NT2/D1 (cell line): ENCODE measurements at regions not wholly inside any gene's neighbourhood (a gene's known extent, or its start where the extent isn't known, plus 50 kb on each side); places are given as distances from the start of the nearest gene placed in this dataset.

Experiments
- DNase-seq: peaks from one replicate; pipeline ENCODE4 v3.0.0-alpha.2; 2011; ENCODE audit warnings: low read depth, low spot score
- H3K27me3 ChIP-seq: 2 replicates; pipeline ENCODE4 v1.6.0; 2011; ENCODE audit warnings: mild to moderate bottlenecking; ENCODE audit not compliant: insufficient read length, insufficient read depth
- H3K36me3 ChIP-seq: 2 replicates; pipeline ENCODE4 v1.6.1; 2011; ENCODE audit warnings: mild to moderate bottlenecking, low read length, mixed read lengths; ENCODE audit not compliant: insufficient read depth, insufficient read length
- H3K4me1 ChIP-seq: 2 replicates; pipeline ENCODE4 v1.5.1; 2011; ENCODE audit not compliant: insufficient read depth, insufficient read length
- H3K4me3 ChIP-seq: 2 replicates; pipeline ENCODE4 v1.5.1; 2011; ENCODE audit warnings: low read depth; ENCODE audit not compliant: insufficient read length
- H3K9ac ChIP-seq: 2 replicates; pipeline ENCODE4 v1.6.0; 2011; ENCODE audit warnings: low read depth; ENCODE audit not compliant: insufficient read length
- H3K9me3 ChIP-seq: 2 replicates; pipeline ENCODE4 v1.5.1; 2011; ENCODE audit warnings: mild to moderate bottlenecking, low read length; ENCODE audit not compliant: insufficient read depth
- SUZ12 ChIP-seq: IDR thresholded peaks from 2 replicates; pipeline ENCODE4 v1.6.1; 2011; ENCODE audit not compliant: insufficient read length, insufficient read depth; ENCODE audit errors: extremely low read depth
- YY1 ChIP-seq: IDR thresholded peaks from 2 replicates; pipeline ENCODE4 v1.6.1; 2011; ENCODE audit not compliant: insufficient read length, insufficient read depth
- ZNF274 ChIP-seq: IDR thresholded peaks from 2 replicates; pipeline ENCODE4 v1.6.1; 2011; ENCODE audit warnings: mild to moderate bottlenecking, low read depth, low read length

DNA sequence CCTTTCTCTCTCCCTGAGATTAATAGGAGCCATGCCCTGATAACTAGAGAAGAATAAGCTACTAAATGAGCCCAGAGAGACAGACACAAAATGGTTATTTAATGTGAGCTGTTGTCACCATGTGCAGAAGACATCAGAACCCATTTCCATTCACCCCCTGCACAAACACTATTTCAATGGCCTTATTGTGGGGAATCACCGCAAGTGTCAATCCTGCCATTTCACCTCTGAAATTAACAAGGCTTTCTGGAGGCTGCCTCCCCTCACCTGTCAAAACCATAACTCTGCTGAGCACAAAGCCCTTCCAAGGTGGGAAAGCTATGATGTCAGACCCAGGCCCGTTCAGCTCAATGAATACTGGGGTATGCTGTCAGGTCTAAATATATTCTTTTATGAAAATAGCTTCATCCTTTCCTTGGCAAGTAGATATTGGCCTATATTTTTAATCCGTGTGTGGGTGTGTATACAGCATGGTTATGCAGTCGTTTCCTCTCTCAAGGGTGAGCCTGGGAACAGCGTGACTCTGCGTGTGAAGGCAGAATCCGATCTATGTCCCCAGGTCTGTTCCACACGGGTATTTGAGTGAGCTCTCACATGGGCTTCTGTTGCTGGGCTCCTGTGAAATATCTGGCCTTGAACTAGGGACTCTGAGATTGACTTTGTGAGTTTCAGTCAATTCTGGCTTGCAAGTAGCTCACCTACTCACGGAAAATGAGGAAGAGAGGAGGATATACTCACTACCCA is 266.3 kb downstream of the FBXW7 start:
- DNase-seq = no peak
- H3K9me3 ChIP-seq = no peaks in the 10 kb centered on the region
- TF ChIP-seq ZNF274 = no peak

GRCh38 chr4:152267811-152268210 is 268.1 kb downstream of the FBXW7 start:
- no peaks in the 10 kb centered on the region for H3K4me1 ChIP-seq
- H3K27me3 ChIP-seq = no peaks in the 10 kb centered on the region
- H3K9ac ChIP-seq = no peak overlapping the region
- no peaks in the 10 kb centered on the region for H3K36me3 ChIP-seq
- no peak for TF ChIP-seq YY1
- no peak for TF ChIP-seq SUZ12
- TF ChIP-seq ZNF274 = no peak
- DNase-seq = no peak
- H3K9me3 ChIP-seq = no peaks in the 10 kb centered on the region
- no peak overlapping the region for H3K4me3 ChIP-seq

More for the DNA sequence above, 266.3 kb downstream of the FBXW7 start:
- no peaks in the 10 kb centered on the region for H3K4me1 ChIP-seq
- H3K27me3 ChIP-seq = no peaks in the 10 kb centered on the region
- H3K4me3 ChIP-seq = no peak overlapping the region
- H3K36me3 ChIP-seq = no peaks in the 10 kb centered on the region
- H3K9ac ChIP-seq = no peak overlapping the region

GRCh38 chr4:152266831-152267480 is 268.9 kb downstream of the FBXW7 start:
- TF ChIP-seq ZNF274 (no peak), YY1 (no peak), SUZ12 (no peak)
- Histone ChIP-seq H3K36me3 (no peaks in the 10 kb centered on the region), H3K9me3 (no peaks in the 10 kb centered on the region), H3K4me3 (no peak overlapping the region), H3K4me1 (no peaks in the 10 kb centered on the region), H3K9ac (no peak overlapping the region), H3K27me3 (no peaks in the 10 kb centered on the region)
- DNase-seq = no peak

DNA sequence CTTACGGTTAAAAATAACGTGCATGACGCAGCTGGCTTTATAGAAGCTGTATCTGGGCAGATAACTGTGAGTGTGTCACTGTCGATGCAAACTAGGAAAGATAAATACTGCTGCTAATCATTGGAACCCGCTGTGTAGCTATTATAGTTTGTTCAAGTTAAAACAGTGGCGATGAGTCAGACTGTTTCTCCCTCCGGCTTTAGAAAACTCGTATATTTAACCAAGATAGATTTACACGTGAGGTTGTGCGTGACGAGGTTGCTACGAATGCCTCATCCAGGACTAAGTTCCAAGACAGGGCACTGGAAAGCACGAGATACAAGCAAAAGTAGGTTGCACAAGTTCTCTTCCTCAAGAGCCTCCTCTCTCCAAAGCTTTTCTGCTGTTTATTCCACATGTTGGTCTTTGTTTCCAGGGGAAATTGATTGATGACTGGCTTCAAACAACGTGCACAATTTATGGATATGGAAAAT is 270.7 kb downstream of the FBXW7 start:
- H3K4me1 ChIP-seq = no peaks in the 10 kb centered on the region
- TF ChIP-seq ZNF274 (no peak), YY1 (no peak), SUZ12 (no peak)
- no peaks in the 10 kb centered on the region for H3K27me3 ChIP-seq
- H3K4me3 ChIP-seq = no peak overlapping the region
- H3K9me3 ChIP-seq = no peaks in the 10 kb centered on the region
- no peak overlapping the region for H3K9ac ChIP-seq
- DNase-seq = no peak
- H3K36me3 ChIP-seq = no peaks in the 10 kb centered on the region

DNA sequence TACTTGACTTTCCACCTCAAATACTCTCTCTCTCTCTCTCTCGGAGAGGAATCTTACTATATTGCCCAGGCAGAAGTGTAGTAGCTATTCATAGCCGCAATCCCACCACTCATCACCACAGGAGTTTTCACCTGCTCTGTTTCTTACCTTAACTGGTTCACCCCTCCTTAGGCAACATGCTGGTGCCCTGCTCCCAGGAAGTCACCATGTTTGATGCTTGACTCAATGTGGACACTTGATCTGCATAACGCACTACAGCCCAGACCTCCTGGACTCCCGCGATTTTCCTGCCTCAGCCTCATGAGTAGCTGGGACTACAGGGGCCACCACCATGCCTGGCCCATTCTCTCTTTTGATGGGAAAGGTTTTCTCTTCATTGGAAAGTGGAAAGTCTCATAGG is 271.8 kb downstream of the FBXW7 start:
- no peaks in the 10 kb centered on the region for H3K9me3 ChIP-seq
- no peak overlapping the region for H3K9ac ChIP-seq
- H3K27me3 ChIP-seq = no peaks in the 10 kb centered on the region
- no peaks in the 10 kb centered on the region for H3K36me3 ChIP-seq
- DNase-seq = no peak
- TF ChIP-seq YY1 = no peak
- no peak for TF ChIP-seq SUZ12
- no peak for TF ChIP-seq ZNF274
- H3K4me3 ChIP-seq = no peak overlapping the region
- H3K4me1 ChIP-seq = no peaks in the 10 kb centered on the region

DNA sequence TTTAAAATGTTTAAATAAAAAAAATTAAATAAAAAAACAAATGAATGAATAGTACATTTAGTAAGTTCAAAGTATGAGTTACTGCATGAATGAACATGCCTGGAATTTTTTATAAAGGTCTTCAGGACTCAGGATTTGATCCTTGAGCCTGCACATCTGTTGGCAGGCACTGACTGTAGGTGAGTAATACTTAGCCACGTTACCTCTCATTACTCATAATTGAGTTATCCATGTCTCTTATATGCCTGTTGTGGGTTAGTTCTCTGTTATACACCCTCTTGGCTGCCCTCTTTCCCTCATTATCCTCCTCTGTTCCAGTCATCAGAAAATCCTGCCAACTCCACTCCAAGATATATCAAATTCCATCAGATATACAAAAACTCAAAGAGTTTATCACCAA is 276.0 kb downstream of the FBXW7 start:
- H3K36me3 ChIP-seq = no peaks in the 10 kb centered on the region
- no peaks in the 10 kb centered on the region for H3K4me1 ChIP-seq
- H3K9me3 ChIP-seq = no peaks in the 10 kb centered on the region
- TF ChIP-seq SUZ12 (no peak), YY1 (no peak), ZNF274 (no peak)
- no peaks in the 10 kb centered on the region for H3K27me3 ChIP-seq
- no peak for DNase-seq
- no peak overlapping the region for H3K9ac ChIP-seq
- no peak overlapping the region for H3K4me3 ChIP-seq

- H3K27me3 ChIP-seq = no peaks in the 10 kb centered on the region
- no peak for TF ChIP-seq ZNF274
- no peak for DNase-seq
- no peaks in the 10 kb centered on the region for H3K4me1 ChIP-seq
- H3K36me3 ChIP-seq = no peaks in the 10 kb centered on the region
- H3K4me3 ChIP-seq = no peak overlapping the region
- H3K9ac ChIP-seq = no peak overlapping the region
- H3K9me3 ChIP-seq = no peaks in the 10 kb centered on the region
Measured at GRCh38 chr4:152258804-152259708, 276.8 kb downstream of the FBXW7 start.
